Neuron (in vitro differentiated cells): ENCODE measurements at regions not wholly inside any gene's neighbourhood (a gene's known extent, or its start where the extent isn't known, plus 50 kb on each side); places are given as distances from the start of the nearest gene placed in this dataset.

Experiments
- H2AFZ ChIP-seq: one replicate; pipeline ENCODE4 v1.6.1; 2013; ENCODE audit warnings: low read depth, mild to moderate bottlenecking, inconsistent platforms, low read length, moderate library complexity
- H3K27me3 ChIP-seq: one replicate; pipeline ENCODE4 v1.6.1; 2013; ENCODE audit warnings: low read length; ENCODE audit not compliant: insufficient read depth
- H3K36me3 ChIP-seq: one replicate; pipeline ENCODE4 v1.6.1; 2013; ENCODE audit warnings: low read length; ENCODE audit not compliant: insufficient read depth
- H3K4me1 ChIP-seq: one replicate; pipeline ENCODE4 v1.6.1; 2013; ENCODE audit warnings: low read length; ENCODE audit not compliant: insufficient read depth
- H3K4me3 ChIP-seq: 2 replicates; pipeline ENCODE4 v1.5.1; 2013; ENCODE audit warnings: mild to moderate bottlenecking, low read length, moderate library complexity
- H3K9me3 ChIP-seq: one replicate; pipeline ENCODE4 v1.6.1; 2013; ENCODE audit warnings: low read length

DNA sequence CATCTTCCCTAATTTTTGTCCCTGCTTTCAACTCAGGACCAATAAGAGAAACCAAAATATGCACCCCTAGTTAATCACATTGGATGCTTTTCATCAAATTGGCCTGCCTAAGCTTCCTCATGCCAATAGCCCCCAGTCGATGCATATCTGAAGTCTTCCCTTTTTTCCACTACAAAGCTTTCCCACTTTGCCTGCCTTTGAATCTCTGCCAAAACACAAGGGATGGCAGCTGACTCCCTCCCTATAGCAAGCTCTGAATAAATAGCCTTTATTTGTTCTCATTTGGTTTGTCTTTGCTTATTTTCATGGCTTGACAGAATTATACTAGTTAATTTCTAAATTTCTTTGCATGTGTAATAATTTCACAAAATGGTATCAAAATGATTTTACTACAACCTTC lies 621.2 kb downstream of the MBD2 start:
- no peaks in the 10 kb centered on the region for H3K4me1 ChIP-seq

DNA sequence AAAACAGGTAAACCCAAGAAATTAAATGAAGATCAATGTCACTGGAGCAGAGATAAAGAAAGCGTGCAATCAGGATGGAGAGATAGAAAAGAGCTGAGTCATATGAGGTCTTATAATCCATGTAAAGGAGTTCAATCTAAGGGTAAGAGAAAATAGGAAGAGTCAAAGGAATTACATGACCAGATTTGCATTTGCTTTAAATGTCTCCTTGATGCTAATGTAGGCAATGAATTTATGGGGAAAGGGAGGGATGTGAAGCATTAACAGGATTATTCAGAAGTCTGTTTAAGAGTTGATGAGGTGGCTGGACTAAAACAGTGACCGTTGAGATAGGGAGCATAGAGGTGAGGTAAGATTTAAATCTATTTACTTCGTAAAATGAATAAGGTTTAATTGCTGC lies 623.1 kb downstream of the MBD2 start:
- no peaks in the 10 kb centered on the region for H3K4me1 ChIP-seq
- H3K9me3 ChIP-seq, result no peaks in the 10 kb centered on the region
- no peaks in the 10 kb centered on the region for H3K27me3 ChIP-seq
- no peak overlapping the region for H3K4me3 ChIP-seq
- no peak overlapping the region for H2AFZ ChIP-seq
- H3K36me3 ChIP-seq, result no peaks in the 10 kb centered on the region

More for the DNA sequence above, 621.2 kb downstream of the MBD2 start:
- Histone ChIP-seq H3K4me3 (no peak overlapping the region), H3K27me3 (no peaks in the 10 kb centered on the region), H3K36me3 (no peaks in the 10 kb centered on the region), H3K9me3 (no peaks in the 10 kb centered on the region), H2AFZ (no peak overlapping the region)

DNA sequence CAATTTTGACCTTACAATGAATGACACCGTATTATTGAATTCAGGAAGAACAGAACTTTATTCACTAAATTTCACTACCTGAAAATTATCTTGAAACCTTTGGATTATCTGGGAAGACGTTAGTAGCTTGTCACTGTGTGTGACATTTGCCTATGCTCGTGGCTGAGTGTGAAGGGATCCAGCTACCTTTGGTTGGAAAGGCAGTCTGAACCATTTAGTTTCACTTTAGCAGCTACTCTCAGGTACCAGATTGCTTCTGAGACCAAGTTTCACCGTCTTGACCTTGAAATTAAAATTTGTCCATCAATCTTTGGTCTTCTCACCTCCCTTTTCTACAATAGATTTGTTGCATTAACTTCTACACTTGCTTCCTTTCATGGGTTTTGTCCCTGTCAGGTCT lies 637.5 kb downstream of the MBD2 start:
- no peaks in the 10 kb centered on the region for H3K4me1 ChIP-seq
- no peaks in the 10 kb centered on the region for H3K36me3 ChIP-seq
- no peak overlapping the region for H2AFZ ChIP-seq
- H3K27me3 ChIP-seq, result no peaks in the 10 kb centered on the region
- no peak overlapping the region for H3K4me3 ChIP-seq
- H3K9me3 ChIP-seq, result no peaks in the 10 kb centered on the region
